Liver (tissue), 7 donors: ENCODE measurements at regions not wholly inside any gene's neighbourhood (a gene's known extent, or its start where the extent isn't known, plus 50 kb on each side); places are given as distances from the start of the nearest gene placed in this dataset.

Experiments
- DNase-seq: peaks from one replicate; pipeline ENCODE4 v3.0.0-alpha.2; 2017; ENCODE audit warnings: low spot score
- H3K27ac ChIP-seq, 2 donors: one replicate each; pipeline ENCODE4 v1.7.0; 2013; ENCODE audit warnings: inconsistent platforms in 2 of 2, low read length in 2 of 2, control low read depth in 1 of 2, low read depth in 1 of 2, mild to moderate bottlenecking in 1 of 2
- H3K27me3 ChIP-seq, 4 donors: one replicate each; pipeline versions ENCODE4 v1.6.1 to v1.7.0; 2013; ENCODE audit warnings: low read length in 3 of 4, inconsistent platforms in 1 of 4, mild to moderate bottlenecking in 1 of 4, moderate library complexity in 1 of 4; ENCODE audit not compliant: control insufficient read depth in 4 of 4, insufficient read depth in 4 of 4
- H3K36me3 ChIP-seq, 4 donors: one replicate each; pipeline versions ENCODE4 v1.6.1 to v1.7.0; 2013; ENCODE audit warnings: low read length in 3 of 4, mild to moderate bottlenecking in 3 of 4, low read depth in 1 of 4, moderate library complexity in 1 of 4; ENCODE audit not compliant: control insufficient read depth in 4 of 4, insufficient read depth in 3 of 4
- H3K4me1 ChIP-seq, 4 donors: one replicate each; pipeline versions ENCODE4 v1.6.1 to v1.7.0; 2013; ENCODE audit warnings: low read length in 3 of 4, mild to moderate bottlenecking in 3 of 4, moderate library complexity in 1 of 4; ENCODE audit not compliant: control insufficient read depth in 4 of 4, insufficient read depth in 4 of 4
- H3K4me3 ChIP-seq, 3 donors: one replicate each; pipeline versions ENCODE4 v1.6.1 to v1.7.0; 2013; ENCODE audit warnings: low read length in 3 of 3, control low read depth in 1 of 3, low read depth in 1 of 3, mild to moderate bottlenecking in 1 of 3
- H3K9ac ChIP-seq, 2 donors: one replicate each; pipeline ENCODE4 v1.7.0; 2013; ENCODE audit warnings: low read length in 2 of 2, mild to moderate bottlenecking in 2 of 2, moderate library complexity in 2 of 2, control low read depth in 1 of 2, low read depth in 1 of 2
- H3K9me3 ChIP-seq, 4 donors: one replicate each; pipeline versions ENCODE4 v1.6.1 to v1.7.0; 2013; ENCODE audit warnings: low read length in 3 of 4; ENCODE audit not compliant: control insufficient read depth in 4 of 4
- EGR1 ChIP-seq, 2 donors: IDR thresholded peaks; 2 replicates each; pipeline ENCODE4 v1.6.1; 2016 to 2018; ENCODE audit warnings: antibody characterized with exemption in 2 of 2, low read depth in 2 of 2
- FOXA1 ChIP-seq: IDR thresholded peaks from 2 replicates; pipeline ENCODE4 v1.6.1; 2016; ENCODE audit warnings: antibody characterized with exemption
- FOXA2 ChIP-seq: IDR thresholded peaks from 2 replicates; pipeline ENCODE4 v1.6.1; 2016; ENCODE audit warnings: antibody characterized with exemption
- GABPA ChIP-seq, 2 donors: IDR thresholded peaks in 1 of 2; conservative IDR thresholded peaks in 1 of 2; 2 replicates each; pipeline ENCODE4 v1.6.1; 2016; ENCODE audit warnings: antibody characterized with exemption in 2 of 2, mild to moderate bottlenecking in 1 of 2, moderate library complexity in 1 of 2
- HNF4A ChIP-seq, 2 donors: conservative IDR thresholded peaks; 2 replicates each; pipeline ENCODE4 v1.6.1; 2016; ENCODE audit warnings: antibody characterized with exemption in 2 of 2, mild to moderate bottlenecking in 2 of 2
- MAX ChIP-seq: IDR thresholded peaks from 2 replicates; pipeline ENCODE4 v1.6.1; 2016; ENCODE audit warnings: antibody characterized with exemption
- NR2F2 ChIP-seq: IDR thresholded peaks from 2 replicates; pipeline ENCODE4 v1.6.1; 2016; ENCODE audit warnings: antibody characterized with exemption
- REST ChIP-seq: IDR thresholded peaks from 2 replicates; pipeline ENCODE4 v1.6.1; 2016; ENCODE audit warnings: antibody characterized with exemption, mild to moderate bottlenecking
- RXRA ChIP-seq, 2 donors: IDR thresholded peaks; 2 replicates each; pipeline ENCODE4 v1.6.1; 2017 to 2018; ENCODE audit warnings: antibody characterized with exemption in 2 of 2, mild to moderate bottlenecking in 1 of 2
- SP1 ChIP-seq: IDR thresholded peaks from 2 replicates; pipeline ENCODE4 v1.6.1; 2018; ENCODE audit warnings: antibody characterized with exemption, mild to moderate bottlenecking
- YY1 ChIP-seq: IDR thresholded peaks from 2 replicates; pipeline ENCODE4 v1.6.1; 2016; ENCODE audit warnings: antibody characterized with exemption, mild to moderate bottlenecking
- ZBTB33 ChIP-seq: IDR thresholded peaks from 2 replicates; pipeline ENCODE4 v1.6.1; 2016; ENCODE audit warnings: antibody characterized with exemption
- WGBS: extraction: QIAGEN DNeasy Blood & Tissue Kit; methylation state at CpG from one replicate; pipeline ENCODE4 v1.1.7; 2013; 5-methylcytosine and 5-hydroxymethylcytosine counted together
- donor health status: healthy.
- donor health status: healthy.
- donor health status: healthy.
- donor health status: healthy.

GRCh38 chr10:62460393-62460792 is 86.2 kb downstream of the ZNF365 start:
- H3K27me3 ChIP-seq = no peaks in the 10 kb centered on the region
- no peak for DNase-seq
- no peaks in the 10 kb centered on the region for H3K36me3 ChIP-seq
- 90% methylated on average over 2 of the region's 2 CpGs for WGBS
- TF ChIP-seq RXRA (IDR thresholded peaks at IDR 0.05) (no peak), MAX (no peak), NR2F2 (no peak), FOXA2 (no peak), HNF4A (conservative IDR thresholded peaks at IDR 0.05) (no peak), ZBTB33 (no peak), FOXA1 (no peak), SP1 (no peak), YY1 (no peak), GABPA (IDR thresholded peaks at IDR 0.05 in 1 of 2, conservative IDR thresholded peaks at IDR 0.05 in 1 of 2) (no peak), EGR1 (IDR thresholded peaks at IDR 0.05; ENCODE audit: low read depth in 2 of 2) (no peak)
- H3K4me3 ChIP-seq = no peak overlapping the region
- H3K4me1 ChIP-seq = peaks cover 0 to 6% (median 0%) of the 10 kb centered on the region in 4 donors
- no peak overlapping the region for H3K27ac ChIP-seq
- peaks cover 5 to 6% (median 5%) of the 10 kb centered on the region in 4 donors for H3K9me3 ChIP-seq
- no peak overlapping the region for H3K9ac ChIP-seq

- Histone ChIP-seq H3K9me3 (peaks cover 9 to 11% (median 10%) of the 10 kb centered on the region in 4 donors), H3K4me1 (peaks cover 0 to 6% (median 0%) of the 10 kb centered on the region in 4 donors), H3K9ac (no peak overlapping the region), H3K27me3 (no peaks in the 10 kb centered on the region), H3K36me3 (no peaks in the 10 kb centered on the region), H3K27ac (no peak overlapping the region), H3K4me3 (no peak overlapping the region)
- no peak for DNase-seq
- TF ChIP-seq SP1 (no peak), REST (no peak)
- WGBS = 87% methylated on average over 8 of the region's 8 CpGs
Measured at GRCh38 chr10:62461120-62461519, 87.0 kb downstream of the ZNF365 start.

- WGBS = 98% methylated on average over 1 of the region's 1 CpG
- no peak overlapping the region for H3K27ac ChIP-seq
- no peak overlapping the region for H3K9ac ChIP-seq
- H3K4me1 ChIP-seq = peaks cover 0 to 3% (median 0%) of the 10 kb centered on the region in 4 donors
- H3K27me3 ChIP-seq = no peaks in the 10 kb centered on the region
- peaks cover 9 to 12% (median 11%) of the 10 kb centered on the region in 4 donors for H3K9me3 ChIP-seq
- no peak for TF ChIP-seq REST
- TF ChIP-seq FOXA1 = no peak
- no peaks in the 10 kb centered on the region for H3K36me3 ChIP-seq
- no peak overlapping the region for H3K4me3 ChIP-seq
- DNase-seq = no peak
Measured at GRCh38 chr10:62462461-62462860, 88.3 kb downstream of the ZNF365 start.
